Spleen (tissue), 7 donors: ENCODE measurements at regions not wholly inside any gene's neighbourhood (a gene's known extent, or its start where the extent isn't known, plus 50 kb on each side); places are given as distances from the start of the nearest gene placed in this dataset.
"Not testable (repeated sequence)": the region's sequence is repeated elsewhere in the genome, so short reads cannot be mapped to it uniquely, and the experiment has no call there.

Experiments used
- POLR2A ChIP-seq, 3 donors: fragments of 450-650 bp; IDR thresholded peaks; one replicate each; pipeline ENCODE4 v1.5.1; 2017; ENCODE audit warnings: antibody characterized with exemption in 3 of 3, mild to moderate bottlenecking in 1 of 3
- POLR2AphosphoS5 ChIP-seq, 3 donors: sonication (generic); formaldehyde crosslinking; IDR thresholded peaks; one replicate each; pipeline ENCODE4 v1.5.1; 2017; ENCODE audit warnings: antibody characterized with exemption in 3 of 3
- TF ChIP-seq, protein P1 (sequence below), 11 experiments: fragments of 200-600 bp in 7 of 11; fragments of 450-650 bp in 4 of 11; sonication (generic) in 4 of 11; IDR thresholded peaks in 8 of 11; conservative IDR thresholded peaks in 3 of 11; 1 replicate in 7 of 11; 2 replicates in 4 of 11; pipeline versions ENCODE4 v1.4.0 to v1.8.0; 2016 to 2021; ENCODE audit warnings: antibody characterized with exemption in 11 of 11, inconsistent platforms in 4 of 11, mild to moderate bottlenecking in 1 of 11
- donor health status: DM: no; HTN: no; CAD: no; lungs with moderate emphysema.
- donor health status: DM: no; HTN: no; CAD: no.
- donor health status: DM: no; HTN: no; CAD: no.

DNA sequence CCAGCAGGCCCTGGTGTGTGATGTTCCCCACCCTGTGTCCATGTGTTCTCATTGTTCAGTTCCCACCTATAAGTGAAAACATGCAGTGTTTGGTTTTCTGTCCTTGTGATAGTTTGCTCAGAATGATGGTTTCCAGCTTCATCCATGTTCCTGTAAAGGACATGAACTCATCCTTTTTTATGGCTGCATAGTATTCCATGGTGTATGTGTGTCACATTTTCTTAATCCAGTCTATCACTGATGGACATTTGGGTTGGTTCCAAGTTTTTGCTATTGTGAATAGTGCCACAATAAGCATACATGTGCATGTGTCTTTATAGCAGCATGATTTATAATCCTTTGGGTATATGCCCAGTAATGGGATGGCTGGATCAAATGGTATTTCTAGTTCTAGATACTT is 130.4 kb upstream of the FHL2 start:
- TF ChIP-seq, protein P1, sequence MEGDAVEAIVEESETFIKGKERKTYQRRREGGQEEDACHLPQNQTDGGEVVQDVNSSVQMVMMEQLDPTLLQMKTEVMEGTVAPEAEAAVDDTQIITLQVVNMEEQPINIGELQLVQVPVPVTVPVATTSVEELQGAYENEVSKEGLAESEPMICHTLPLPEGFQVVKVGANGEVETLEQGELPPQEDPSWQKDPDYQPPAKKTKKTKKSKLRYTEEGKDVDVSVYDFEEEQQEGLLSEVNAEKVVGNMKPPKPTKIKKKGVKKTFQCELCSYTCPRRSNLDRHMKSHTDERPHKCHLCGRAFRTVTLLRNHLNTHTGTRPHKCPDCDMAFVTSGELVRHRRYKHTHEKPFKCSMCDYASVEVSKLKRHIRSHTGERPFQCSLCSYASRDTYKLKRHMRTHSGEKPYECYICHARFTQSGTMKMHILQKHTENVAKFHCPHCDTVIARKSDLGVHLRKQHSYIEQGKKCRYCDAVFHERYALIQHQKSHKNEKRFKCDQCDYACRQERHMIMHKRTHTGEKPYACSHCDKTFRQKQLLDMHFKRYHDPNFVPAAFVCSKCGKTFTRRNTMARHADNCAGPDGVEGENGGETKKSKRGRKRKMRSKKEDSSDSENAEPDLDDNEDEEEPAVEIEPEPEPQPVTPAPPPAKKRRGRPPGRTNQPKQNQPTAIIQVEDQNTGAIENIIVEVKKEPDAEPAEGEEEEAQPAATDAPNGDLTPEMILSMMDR (IDR thresholded peaks at IDR 0.05 in 8 of 11, conservative IDR thresholded peaks at IDR 0.05 in 3 of 11), result not testable (repeated sequence)
- TF ChIP-seq POLR2AphosphoS5, POLR2A (IDR thresholded peaks at IDR 0.05): not testable (repeated sequence)
